OCI-LY3 (cell line): ENCODE measurements at regions not wholly inside any gene's neighbourhood (a gene's known extent, or its start where the extent isn't known, plus 50 kb on each side); places are given as distances from the start of the nearest gene placed in this dataset.

Experiments
- CTCF ChIP-seq: fragments of 200-600, 300-600 bp; sonication (generic); IDR thresholded peaks from 2 replicates; pipeline ENCODE4 v1.5.1; 2014; ENCODE audit warnings: antibody characterized with exemption, low read length, low read depth
- EZH2phosphoT487 ChIP-seq: fragments of 200-600 bp; shearing (Covaris generic); IDR thresholded peaks from 2 replicates; pipeline ENCODE4 v1.6.1; 2018; ENCODE audit warnings: antibody characterized with exemption, mixed run types, low read depth

GRCh38 chr14:25557466-25557865, 507.5 kb upstream of the STXBP6 start:
- TF ChIP-seq CTCF: no peak
- no peak for TF ChIP-seq EZH2phosphoT487
